ENCODE measurements at regions not wholly inside any gene's neighbourhood (a gene's known extent, or its start where the extent isn't known, plus 50 kb on each side); places are given as distances from the start of the nearest gene placed in this dataset.

GRCh38 chr4:63155561-63155960 is 1253.7 kb downstream of the TECRL start:
- TF ChIP-seq ELF1 (IDR thresholded peaks at IDR 0.05) (no peak), CTCF (IDR thresholded peaks at IDR 0.05) (no peak), MXI1 (IDR thresholded peaks at IDR 0.05; ENCODE audit: low read depth, low read length) (no peak), NRF1 (IDR thresholded peaks at IDR 0.05; ENCODE audit: low read depth, low read length) (no peak), RAD21 (IDR thresholded peaks at IDR 0.05; ENCODE audit: low read length) (no peak)
